ENCODE measurements at regions not wholly inside any gene's neighbourhood (a gene's known extent, or its start where the extent isn't known, plus 50 kb on each side); places are given as distances from the start of the nearest gene placed in this dataset.

DNA sequence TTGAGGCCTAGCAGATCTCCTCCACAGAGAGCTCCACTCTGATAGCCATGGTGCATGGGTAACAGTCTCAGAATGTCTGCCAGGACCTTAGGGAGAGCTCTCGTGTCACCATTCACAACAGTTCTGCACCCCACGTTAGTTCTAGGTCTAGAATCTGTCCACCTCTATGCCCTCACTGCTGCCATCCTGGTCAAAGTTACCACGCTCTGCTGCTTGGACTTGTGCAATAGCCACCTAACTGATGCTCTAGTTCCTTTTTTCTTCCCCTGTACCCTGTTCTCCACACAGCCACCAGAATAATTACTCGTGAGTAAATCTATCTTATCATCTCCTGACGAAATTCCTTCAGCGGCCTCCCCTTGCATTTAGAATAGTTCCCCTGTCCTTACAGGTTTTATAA lies 268.8 kb upstream of the GATB start:
- TF ChIP-seq CTCF (IDR thresholded peaks at IDR 0.05 in 2 of 3, conservative IDR thresholded peaks at IDR 0.05 in 1 of 3; ENCODE audit: borderline replicate concordance in 1 of 3, insufficient read depth in 1 of 3, low read depth in 2 of 3, low read length in 2 of 3) (no peak), EZH2phosphoT487 (IDR thresholded peaks at IDR 0.05; ENCODE audit: borderline replicate concordance) (no peak)
